HG03103 (cell line): ENCODE measurements at regions not wholly inside any gene's neighbourhood (a gene's known extent, or its start where the extent isn't known, plus 50 kb on each side); places are given as distances from the start of the nearest gene placed in this dataset.

ENCODE experiments used
- ATAC-seq: cut with Tn5 transposase; IDR thresholded peaks from one replicate; pipeline ENCODE4 v1.9.1; 2021; ENCODE audit warnings: low read depth; ENCODE audit not compliant: unreplicated experiment

DNA sequence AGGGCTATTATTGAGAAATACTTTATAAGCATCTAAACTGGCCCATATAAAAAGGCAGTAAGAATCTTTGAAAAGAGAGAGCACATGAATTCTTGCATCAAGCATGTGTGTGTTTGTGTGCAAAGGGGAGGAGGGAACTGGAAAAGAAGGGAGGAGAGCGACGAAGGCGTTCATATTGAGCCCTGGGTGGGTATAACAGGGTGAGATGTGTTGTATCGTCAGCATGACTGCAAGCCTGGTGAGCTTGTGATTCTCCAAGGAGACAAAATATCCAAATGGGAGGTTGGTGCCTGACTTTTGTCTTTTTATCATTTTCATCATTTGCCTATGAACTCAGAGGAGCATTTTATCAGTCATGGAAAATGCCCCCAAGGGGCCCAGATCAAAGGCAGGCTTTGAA lies 70.8 kb upstream of the PMFBP1 start:
- ATAC-seq: no peak

DNA sequence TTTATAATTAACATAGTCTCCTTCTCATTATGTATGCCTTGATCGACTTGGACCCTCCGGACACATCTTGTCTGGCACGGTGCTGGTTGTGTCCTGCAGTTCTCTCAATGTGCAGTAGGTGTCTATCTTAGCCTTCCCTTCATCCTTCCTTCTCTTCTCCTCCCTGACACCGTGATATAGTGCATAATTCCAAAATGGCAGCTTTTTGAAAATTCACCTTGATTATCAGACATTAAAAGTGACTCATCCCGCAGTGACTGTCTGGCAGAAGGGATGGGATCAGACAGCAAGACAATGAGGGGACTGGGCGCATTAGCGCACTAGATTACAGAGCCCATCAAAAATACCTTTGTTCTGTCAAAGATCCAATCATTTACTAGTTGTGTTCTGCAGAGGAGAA lies 70.0 kb upstream of the PMFBP1 start:
- ATAC-seq: no peak

DNA sequence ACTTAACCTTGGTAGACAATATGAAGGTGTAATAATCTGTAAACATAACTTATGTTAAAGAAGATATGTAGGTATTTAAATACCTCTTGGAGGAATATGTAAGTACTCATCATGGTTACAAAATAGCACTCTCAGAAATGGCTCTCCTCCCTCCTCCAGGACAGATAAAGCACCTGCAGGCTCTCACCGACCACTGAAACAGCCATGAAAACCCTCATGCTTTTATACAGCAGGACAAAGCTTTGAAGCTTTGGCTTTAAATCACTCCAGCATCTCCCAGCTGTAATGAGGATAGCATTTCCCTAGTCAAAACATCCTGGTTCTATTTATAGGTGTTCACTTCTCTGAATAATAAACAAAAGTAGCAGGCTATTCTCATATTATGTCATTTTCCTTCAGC lies 69.1 kb upstream of the PMFBP1 start:
- no peak for ATAC-seq

DNA sequence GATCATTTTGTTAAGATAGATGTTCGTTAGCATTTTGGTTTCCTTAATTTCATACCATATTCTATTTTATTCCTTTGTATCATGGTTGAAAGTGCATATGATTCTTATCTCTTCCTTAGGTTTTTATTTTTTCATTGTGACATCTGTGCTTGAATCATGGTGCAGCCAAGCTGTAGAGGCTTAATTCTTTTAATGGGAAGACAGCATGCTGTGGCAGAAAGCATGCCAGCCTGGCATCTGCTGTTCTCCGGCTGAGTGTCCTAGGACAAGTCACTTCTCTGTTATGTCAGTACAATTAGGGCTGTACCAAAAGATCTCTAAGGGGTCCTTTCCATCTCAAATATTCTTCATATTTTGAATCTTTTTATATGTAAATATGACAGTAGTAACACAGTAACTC lies 68.5 kb upstream of the PMFBP1 start:
- ATAC-seq: no peak

DNA sequence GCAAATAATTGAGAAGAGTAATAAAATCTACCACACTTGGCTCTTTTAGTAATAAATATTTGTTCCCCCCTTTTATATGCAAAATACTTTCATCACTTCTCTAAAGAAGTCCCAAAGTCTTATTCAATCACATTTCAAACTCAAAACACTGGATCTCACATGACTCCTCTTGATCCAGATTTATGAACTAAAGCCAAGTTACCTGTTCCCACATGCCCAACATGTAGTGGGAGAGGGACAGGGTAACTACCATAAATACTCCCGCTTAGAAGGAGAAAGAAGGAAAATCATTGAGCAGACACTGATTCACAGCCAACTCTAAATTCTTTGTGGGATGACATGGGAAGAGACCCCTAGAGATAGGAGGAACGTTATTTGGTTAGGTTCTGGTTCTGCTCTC lies 64.9 kb upstream of the PMFBP1 start:
- ATAC-seq: no peak

DNA sequence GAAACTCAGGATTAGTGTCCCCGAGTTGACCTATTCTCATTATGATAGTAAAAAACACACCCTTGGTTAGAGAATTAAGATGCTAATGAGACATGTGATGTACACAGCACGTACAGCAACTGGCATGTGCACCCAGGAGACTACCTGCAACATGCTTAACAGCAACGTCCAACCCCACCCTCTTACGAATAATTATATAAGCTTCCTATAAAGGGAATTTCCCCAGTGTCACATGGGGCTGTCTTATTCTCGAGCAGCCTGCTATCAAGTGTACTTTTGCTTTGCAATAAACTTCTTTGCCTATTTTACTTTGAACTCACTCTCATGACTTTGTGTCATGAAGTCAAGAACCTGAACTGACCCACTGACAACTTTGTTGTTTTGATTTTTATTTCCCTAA lies 62.4 kb upstream of the PMFBP1 start:
- no peak for ATAC-seq

DNA sequence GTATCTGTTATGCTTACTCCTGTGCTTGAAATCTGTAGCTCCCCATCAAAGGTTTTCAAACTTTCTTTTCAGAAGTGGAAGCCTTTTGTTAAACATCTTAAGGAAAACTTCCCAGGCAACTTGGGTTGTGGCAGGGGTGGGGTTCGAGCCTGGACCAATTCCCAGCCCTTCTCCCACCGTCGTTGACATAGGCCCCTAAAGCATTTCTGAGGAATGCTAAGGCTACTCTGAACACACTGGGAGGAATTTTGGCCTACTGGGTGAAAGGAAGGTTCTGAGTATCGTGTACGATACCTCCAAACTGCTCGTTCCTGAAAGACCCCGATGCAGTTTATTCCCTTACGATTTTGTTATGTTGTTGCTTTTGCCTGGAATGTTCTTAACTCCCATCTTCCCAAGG lies 56.1 kb upstream of the PMFBP1 start:
- no peak for ATAC-seq

DNA sequence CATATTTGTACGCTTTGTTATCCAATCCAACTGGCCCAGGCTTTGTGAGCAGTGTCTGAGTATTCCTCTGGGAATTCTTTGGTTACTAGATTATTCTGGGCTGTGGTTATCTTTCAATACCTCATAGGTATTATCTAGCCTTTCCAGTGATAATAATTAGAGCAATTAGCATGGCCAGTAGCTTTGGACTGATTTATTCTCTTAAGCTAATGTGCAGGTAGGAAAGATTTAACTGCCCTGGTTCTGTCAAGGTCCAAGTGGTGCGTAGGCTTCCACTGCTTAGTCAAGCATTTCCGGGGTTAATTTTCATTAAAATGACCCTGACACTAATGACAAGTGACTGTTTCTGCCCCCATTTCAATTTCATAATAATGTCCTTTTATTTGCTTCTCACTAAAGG lies 54.2 kb upstream of the PMFBP1 start:
- ATAC-seq: no peak

DNA sequence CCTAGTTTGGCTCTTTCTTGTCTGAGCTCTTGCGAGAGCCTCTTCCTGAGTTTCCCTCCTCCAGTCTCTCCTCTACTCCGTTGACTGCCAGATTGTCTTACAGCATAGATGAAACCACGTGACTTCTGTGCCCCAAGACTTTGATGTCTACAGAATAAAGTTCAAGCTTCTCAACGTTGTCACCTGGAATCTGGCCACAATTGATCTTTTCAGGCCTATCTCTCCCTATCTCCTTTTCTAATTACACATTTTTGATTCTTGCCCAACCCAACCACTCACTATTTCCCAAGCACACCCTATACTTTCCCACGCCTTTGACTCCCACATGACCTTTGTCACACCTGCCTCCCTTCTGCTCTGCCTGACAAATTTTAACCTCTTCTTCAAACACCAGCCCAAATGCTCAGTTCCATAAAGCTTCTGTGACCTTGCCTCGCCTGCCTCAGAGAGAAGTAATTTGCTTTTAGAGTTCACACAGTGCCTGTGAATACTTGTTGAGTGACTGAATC lies 52.4 kb upstream of the PMFBP1 start:
- ATAC-seq: no peak

DNA sequence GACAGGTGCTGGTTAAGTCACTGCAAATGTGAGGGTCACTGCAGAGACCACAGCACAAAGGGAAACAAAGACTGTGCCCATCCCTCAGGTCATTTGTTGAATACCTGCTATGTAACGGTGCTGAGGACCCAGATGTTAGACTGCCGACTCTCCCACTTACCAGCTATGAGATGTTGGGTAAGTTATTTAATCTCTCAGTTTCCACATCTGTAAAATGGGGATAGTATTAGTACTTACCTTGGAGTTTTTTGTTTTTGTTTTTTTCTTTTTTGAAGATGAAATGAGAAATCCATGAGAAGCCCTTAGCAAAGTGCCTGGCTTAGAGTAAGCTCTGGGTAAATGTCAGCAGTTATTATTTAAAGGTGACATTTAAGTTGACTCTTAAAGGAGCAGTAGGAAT lies 50.5 kb upstream of the PMFBP1 start:
- ATAC-seq: no peak
